ENCODE measurements at regions not wholly inside any gene's neighbourhood (a gene's known extent, or its start where the extent isn't known, plus 50 kb on each side); places are given as distances from the start of the nearest gene placed in this dataset.
A peak's percentile ranks its signal among the peaks of the same experiment; 100 is the strongest.

- in situ Hi-C loops (cut with MboI), result no loop called here
- Histone ChIP-seq H3K4me3 (no peak overlapping the region), H3K79me2 (ENCODE audit: insufficient read depth) (no peaks in the 10 kb centered on the region), H3K9ac (no peak overlapping the region), H3K9me2 (ENCODE audit: insufficient read depth) (no peaks in the 10 kb centered on the region), H3K36me3 (ENCODE audit: low read depth) (no peaks in the 10 kb centered on the region), H4K20me1 (ENCODE audit: insufficient read depth) (no peaks in the 10 kb centered on the region), H3K9me3 (ENCODE audit: low read depth) (no peaks in the 10 kb centered on the region), H2AFZ (no peak overlapping the region), H3F3A (ENCODE audit: insufficient read depth) (no peaks in the 10 kb centered on the region), H3K27ac (no peak overlapping the region), H3K4me2 (ENCODE audit: unreplicated experiment) (no peak overlapping the region), H3K4me1 (ENCODE audit: insufficient read depth) (peaks cover 4% of the 10 kb centered on the region; the same call in 1 of the 2 replicates), H3K27me3 (replicated peaks; ENCODE audit: insufficient read depth) (no peaks in the 10 kb centered on the region)
- TF ChIP-seq EZH2 (IDR thresholded peaks at IDR 0.05; ENCODE audit: insufficient read depth, poor library complexity, severe bottlenecking) (no peak), EZH2phosphoT487 (IDR thresholded peaks at IDR 0.05; ENCODE audit: insufficient read depth, low read depth) (no peak)
- DNase-seq, result no peak
- 93 to 94% methylated on average over 2 of the region's 2 CpGs for WGBS, 2 experiments (ENCODE audit: low coverage in 1 of 2, low lambda C conversion rate in 2 of 2, missing lambda C conversion rate in 2 of 2)
These were observed 180.3 kb upstream of the HDAC9 start for GRCh38 chr7:18315241-18315640.

- no peak for TF ChIP-seq EZH2phosphoT487 (IDR thresholded peaks at IDR 0.05; ENCODE audit: insufficient read depth, low read depth)
- no peak for TF ChIP-seq EZH2 (IDR thresholded peaks at IDR 0.05; ENCODE audit: insufficient read depth, poor library complexity, severe bottlenecking)
- in situ Hi-C loops (cut with MboI), result no loop called here
- DNase-seq, result peak; percentile 1
- Histone ChIP-seq H3K36me3 (ENCODE audit: low read depth) (no peaks in the 10 kb centered on the region), H3K9ac (no peak overlapping the region), H3K4me3 (no peak overlapping the region), H4K20me1 (ENCODE audit: insufficient read depth) (no peaks in the 10 kb centered on the region), H3K27ac (no peak overlapping the region), H3F3A (ENCODE audit: insufficient read depth) (no peaks in the 10 kb centered on the region), H3K9me2 (ENCODE audit: insufficient read depth) (no peaks in the 10 kb centered on the region), H3K27me3 (replicated peaks; ENCODE audit: insufficient read depth) (no peaks in the 10 kb centered on the region), H3K79me2 (ENCODE audit: insufficient read depth) (no peaks in the 10 kb centered on the region), H3K4me2 (ENCODE audit: unreplicated experiment) (no peak overlapping the region), H3K4me1 (ENCODE audit: insufficient read depth) (peaks cover 4% of the 10 kb centered on the region; the same call in 1 of the 2 replicates), H2AFZ (no peak overlapping the region), H3K9me3 (ENCODE audit: low read depth) (no peaks in the 10 kb centered on the region)
- WGBS, 2 experiments (ENCODE audit: low coverage in 1 of 2, low lambda C conversion rate in 2 of 2, missing lambda C conversion rate in 2 of 2), result 39 to 48% methylated on average over 2 of the region's 2 CpGs
These were observed 177.6 kb upstream of the HDAC9 start for GRCh38 chr7:18317941-18318340.

GRCh38 chr7:18320422-18320821 lies 175.1 kb upstream of the HDAC9 start:
- H3K9ac ChIP-seq, result no peak overlapping the region
- no peaks in the 10 kb centered on the region for H3K36me3 ChIP-seq (ENCODE audit: low read depth)
- no peaks in the 10 kb centered on the region for H3K9me3 ChIP-seq (ENCODE audit: low read depth)
- no peaks in the 10 kb centered on the region for H4K20me1 ChIP-seq (ENCODE audit: insufficient read depth)
- H3K79me2 ChIP-seq (ENCODE audit: insufficient read depth), result no peaks in the 10 kb centered on the region
- H3K27ac ChIP-seq, result no peak overlapping the region
- H3K4me1 ChIP-seq (ENCODE audit: insufficient read depth), result peaks cover 4% of the 10 kb centered on the region; the same call in 1 of the 2 replicates
- no peak overlapping the region for H3K4me3 ChIP-seq
- H2AFZ ChIP-seq, result no peak overlapping the region
- DNase-seq, result no peak
- H3F3A ChIP-seq (ENCODE audit: insufficient read depth), result no peaks in the 10 kb centered on the region
- no peak overlapping the region for H3K4me2 ChIP-seq (ENCODE audit: unreplicated experiment)
- H3K27me3 ChIP-seq (replicated peaks; ENCODE audit: insufficient read depth), result no peaks in the 10 kb centered on the region
- WGBS, 2 experiments (ENCODE audit: low coverage in 1 of 2, low lambda C conversion rate in 2 of 2, missing lambda C conversion rate in 2 of 2), result 81 to 92% methylated on average over 4 of the region's 4 CpGs
- TF ChIP-seq EZH2phosphoT487 (IDR thresholded peaks at IDR 0.05; ENCODE audit: insufficient read depth, low read depth) (no peak), EZH2 (IDR thresholded peaks at IDR 0.05; ENCODE audit: insufficient read depth, poor library complexity, severe bottlenecking) (no peak)
- in situ Hi-C loops (cut with MboI), result loop anchor here (10.0 kb wide), 1 partner anchor 356 kb away; no protein-coding TSS in a partner anchor
- H3K9me2 ChIP-seq (ENCODE audit: insufficient read depth), result no peaks in the 10 kb centered on the region

- no peak overlapping the region for H2AFZ ChIP-seq
- no peaks in the 10 kb centered on the region for H3F3A ChIP-seq (ENCODE audit: insufficient read depth)
- no peaks in the 10 kb centered on the region for H4K20me1 ChIP-seq (ENCODE audit: insufficient read depth)
- no peak overlapping the region for H3K27ac ChIP-seq
- H3K9ac ChIP-seq, result no peak overlapping the region
- H3K27me3 ChIP-seq (replicated peaks; ENCODE audit: insufficient read depth), result no peaks in the 10 kb centered on the region
- TF ChIP-seq EZH2 (IDR thresholded peaks at IDR 0.05; ENCODE audit: insufficient read depth, poor library complexity, severe bottlenecking) (no peak), EZH2phosphoT487 (IDR thresholded peaks at IDR 0.05; ENCODE audit: insufficient read depth, low read depth) (no peak)
- peaks cover 4% of the 10 kb centered on the region; the same call in 1 of the 2 replicates for H3K4me1 ChIP-seq (ENCODE audit: insufficient read depth)
- no peaks in the 10 kb centered on the region for H3K36me3 ChIP-seq (ENCODE audit: low read depth)
- H3K9me3 ChIP-seq (ENCODE audit: low read depth), result no peaks in the 10 kb centered on the region
- in situ Hi-C loops (cut with MboI), result loop anchor here (10.0 kb wide), 1 partner anchor 356 kb away; no protein-coding TSS in a partner anchor
- peak; percentile 71 for DNase-seq
- no peak overlapping the region for H3K4me3 ChIP-seq
- H3K79me2 ChIP-seq (ENCODE audit: insufficient read depth), result no peaks in the 10 kb centered on the region
- no peak overlapping the region for H3K4me2 ChIP-seq (ENCODE audit: unreplicated experiment)
- H3K9me2 ChIP-seq (ENCODE audit: insufficient read depth), result no peaks in the 10 kb centered on the region
- WGBS, 2 experiments (ENCODE audit: low coverage in 1 of 2, low lambda C conversion rate in 2 of 2, missing lambda C conversion rate in 2 of 2), result 92 to 95% methylated on average over 2 of the region's 2 CpGs
These were observed 174.5 kb upstream of the HDAC9 start for GRCh38 chr7:18320971-18321567.
